ENCODE measurements at regions not wholly inside any gene's neighbourhood (a gene's known extent, or its start where the extent isn't known, plus 50 kb on each side); places are given as distances from the start of the nearest gene placed in this dataset.

DNA sequence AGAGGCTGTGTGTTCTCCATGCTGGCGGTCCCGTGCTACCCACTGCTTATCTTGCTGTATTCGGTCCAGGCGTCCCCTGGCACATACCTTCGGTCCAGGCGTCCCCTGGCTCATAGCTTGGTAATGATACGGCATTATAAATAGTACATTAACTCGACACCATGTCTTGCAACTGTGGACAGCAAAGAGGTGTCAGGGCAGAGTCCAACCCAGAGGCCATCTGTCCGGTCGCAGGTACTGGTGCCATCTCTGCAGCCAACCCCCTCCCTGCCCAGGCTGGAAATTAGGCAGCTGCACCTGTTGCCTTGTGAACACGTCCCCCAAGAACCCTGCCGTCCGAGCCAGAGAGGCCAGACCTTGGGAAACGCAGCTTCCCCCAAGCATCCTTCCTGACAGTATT, 634.3 kb downstream of the BRD1 start:
- TF ChIP-seq, protein P1, sequence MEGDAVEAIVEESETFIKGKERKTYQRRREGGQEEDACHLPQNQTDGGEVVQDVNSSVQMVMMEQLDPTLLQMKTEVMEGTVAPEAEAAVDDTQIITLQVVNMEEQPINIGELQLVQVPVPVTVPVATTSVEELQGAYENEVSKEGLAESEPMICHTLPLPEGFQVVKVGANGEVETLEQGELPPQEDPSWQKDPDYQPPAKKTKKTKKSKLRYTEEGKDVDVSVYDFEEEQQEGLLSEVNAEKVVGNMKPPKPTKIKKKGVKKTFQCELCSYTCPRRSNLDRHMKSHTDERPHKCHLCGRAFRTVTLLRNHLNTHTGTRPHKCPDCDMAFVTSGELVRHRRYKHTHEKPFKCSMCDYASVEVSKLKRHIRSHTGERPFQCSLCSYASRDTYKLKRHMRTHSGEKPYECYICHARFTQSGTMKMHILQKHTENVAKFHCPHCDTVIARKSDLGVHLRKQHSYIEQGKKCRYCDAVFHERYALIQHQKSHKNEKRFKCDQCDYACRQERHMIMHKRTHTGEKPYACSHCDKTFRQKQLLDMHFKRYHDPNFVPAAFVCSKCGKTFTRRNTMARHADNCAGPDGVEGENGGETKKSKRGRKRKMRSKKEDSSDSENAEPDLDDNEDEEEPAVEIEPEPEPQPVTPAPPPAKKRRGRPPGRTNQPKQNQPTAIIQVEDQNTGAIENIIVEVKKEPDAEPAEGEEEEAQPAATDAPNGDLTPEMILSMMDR (IDR thresholded peaks at IDR 0.05), result no peak
- no peak for DNase-seq (ENCODE audit: low spot score)
- H3K27ac ChIP-seq, result no peak overlapping the region
- H3K4me3 ChIP-seq, result no peak overlapping the region

DNA sequence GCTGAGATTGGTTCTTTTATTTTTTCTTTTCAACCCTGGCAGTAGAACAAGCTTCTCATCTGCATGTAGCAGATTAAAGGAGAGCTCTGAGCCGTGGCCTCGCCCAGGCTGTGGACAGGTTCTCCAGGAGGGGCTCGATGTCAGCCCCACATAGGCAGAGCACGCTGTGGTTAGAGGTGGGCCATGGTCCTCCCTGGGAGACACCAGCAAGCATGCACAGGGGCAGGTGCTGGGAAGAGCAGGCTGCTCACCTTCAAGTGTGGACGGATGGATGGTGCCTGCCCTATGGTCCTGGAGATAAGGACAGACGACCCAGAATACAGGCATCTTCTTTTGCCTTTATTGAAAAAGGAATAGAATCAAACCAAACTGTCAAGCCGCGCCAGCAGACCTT, 634.8 kb downstream of the BRD1 start:
- Histone ChIP-seq H3K4me3 (no peak overlapping the region), H3K27ac (no peak overlapping the region)
- DNase-seq (ENCODE audit: low spot score), result no peak
- TF ChIP-seq, protein P1 (IDR thresholded peaks at IDR 0.05), result no peak

DNA sequence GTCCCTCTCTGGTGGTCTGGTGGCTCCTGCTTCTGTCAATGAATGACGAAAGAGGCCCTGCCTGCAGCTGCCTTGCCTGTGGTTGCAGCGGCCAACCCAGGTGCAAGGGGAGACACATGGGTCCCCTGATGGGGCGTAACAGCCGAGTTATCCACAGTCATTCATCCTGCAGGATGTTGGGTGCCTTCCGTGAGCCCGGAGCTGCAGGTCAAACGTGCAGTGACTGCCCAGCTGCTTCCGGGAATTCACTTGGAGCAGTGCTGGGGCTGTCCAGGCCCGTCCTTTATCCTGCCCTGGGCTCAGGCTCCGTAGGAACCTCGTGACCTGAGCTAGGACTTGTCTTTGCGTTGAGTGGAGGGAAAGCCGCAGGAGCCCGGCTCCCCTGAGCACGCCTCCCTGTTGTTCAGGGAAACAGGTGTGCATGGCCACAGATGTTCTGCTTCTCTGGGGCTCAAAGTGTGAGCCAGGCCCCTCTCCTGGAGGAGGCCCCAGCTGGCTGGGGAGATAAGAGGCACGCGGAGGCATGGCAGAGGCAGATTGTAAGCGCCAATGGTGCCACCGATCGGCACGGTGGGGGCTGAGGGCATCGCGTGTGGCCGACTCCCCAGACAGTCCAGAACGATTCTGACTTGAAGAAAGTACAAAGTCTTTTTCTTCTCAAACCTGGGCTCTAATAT, 635.4 kb downstream of the BRD1 start:
- Histone ChIP-seq H3K27ac (no peak overlapping the region), H3K4me3 (no peak overlapping the region)
- TF ChIP-seq, protein P1 (IDR thresholded peaks at IDR 0.05), result no peak
- DNase-seq (ENCODE audit: low spot score), result no peak

GRCh38 chr22:49191506-49191980, 636.1 kb downstream of the BRD1 start:
- H3K4me3 ChIP-seq, result no peak overlapping the region
- TF ChIP-seq, protein P1 (IDR thresholded peaks at IDR 0.05), result no peak
- no peak overlapping the region for H3K27ac ChIP-seq
- no peak for DNase-seq (ENCODE audit: low spot score)

DNA sequence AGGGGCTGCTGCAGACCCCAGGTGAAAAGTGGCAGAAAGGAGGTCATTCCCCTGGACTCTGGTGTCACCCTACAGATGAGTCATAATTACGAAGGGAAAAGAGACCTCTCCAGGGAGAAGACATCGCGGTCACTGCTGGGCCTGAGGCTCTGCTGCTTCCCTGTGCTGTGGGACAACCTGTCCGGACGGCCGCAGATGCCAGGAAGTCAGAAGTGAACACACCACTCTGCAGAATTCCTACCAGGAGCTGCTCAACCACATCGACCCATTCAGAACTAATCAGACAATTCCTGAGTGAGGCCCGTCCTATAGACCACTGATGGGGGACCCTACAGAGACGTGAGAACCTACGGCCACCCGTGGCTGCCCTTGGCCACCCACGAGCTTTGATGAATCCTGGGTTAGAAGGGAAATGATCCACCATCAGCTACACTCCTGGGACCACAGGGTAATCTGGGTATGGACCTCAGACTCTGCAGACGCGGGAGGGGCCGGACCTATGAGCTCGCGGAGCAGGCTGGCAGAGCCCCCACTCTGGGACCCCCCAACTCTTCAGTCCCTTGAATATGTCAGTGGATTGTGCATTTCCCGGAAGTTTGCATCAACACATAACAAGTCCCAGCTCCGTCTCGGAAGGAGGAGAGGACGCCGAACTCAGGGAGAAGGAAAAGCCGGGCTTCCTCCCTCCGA, 636.7 kb downstream of the BRD1 start:
- DNase-seq (ENCODE audit: low spot score), result no peak

GRCh38 chr22:49189871-49190270, 637.8 kb downstream of the BRD1 start:
- DNase-seq (ENCODE audit: low spot score), result no peak
- TF ChIP-seq, protein P1 (IDR thresholded peaks at IDR 0.05), result no peak
- no peak overlapping the region for H3K27ac ChIP-seq

More for the DNA sequence above, 636.7 kb downstream of the BRD1 start:
- TF ChIP-seq, protein P1 (IDR thresholded peaks at IDR 0.05), result no peak
- no peak overlapping the region for H3K27ac ChIP-seq
- H3K4me3 ChIP-seq, result no peak overlapping the region

DNA sequence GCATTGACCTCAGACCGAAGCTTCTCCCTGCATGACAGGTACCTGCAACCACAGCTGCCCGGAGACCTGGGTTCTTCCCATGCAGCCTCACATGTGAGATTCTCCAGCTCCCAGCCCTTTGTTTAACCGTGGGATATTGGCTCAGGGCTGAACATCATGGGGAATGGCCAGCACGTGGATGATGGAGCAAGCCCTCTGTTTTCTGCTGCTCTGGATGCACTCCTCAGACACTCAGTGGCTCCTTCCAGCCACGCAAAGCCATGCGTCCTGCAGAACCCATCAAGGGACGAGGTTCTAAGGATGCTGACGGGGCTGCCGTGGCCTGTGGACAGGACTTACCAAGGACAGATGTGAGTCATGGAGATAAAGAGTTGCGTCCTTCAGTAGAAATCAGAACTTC, 639.1 kb downstream of the BRD1 start:
- DNase-seq (ENCODE audit: low spot score), result no peak
- H3K27ac ChIP-seq, result no peak overlapping the region
- TF ChIP-seq, protein P1 (IDR thresholded peaks at IDR 0.05), result no peak
- no peak overlapping the region for H3K4me3 ChIP-seq

More at GRCh38 chr22:49189871-49190270, 637.8 kb downstream of the BRD1 start:
- no peak overlapping the region for H3K4me3 ChIP-seq
